ENCODE measurements at regions not wholly inside any gene's neighbourhood (a gene's known extent, or its start where the extent isn't known, plus 50 kb on each side); places are given as distances from the start of the nearest gene placed in this dataset.

GRCh38 chr17:5773816-5774360, 189.6 kb upstream of the NLRP1 start:
- in situ Hi-C loops (cut with HindIII; ENCODE audit: low pct_ligation_motif_present, low pct_unique_long_range_greater_than_20kb, low sequenced_read_pairs), result no loop called here
- no peak for DNase-seq

- in situ Hi-C loops (cut with HindIII; ENCODE audit: low pct_ligation_motif_present, low pct_unique_long_range_greater_than_20kb, low sequenced_read_pairs), result no loop called here
- no peak for DNase-seq
Measured at GRCh38 chr17:5775098-5775497, 190.8 kb upstream of the NLRP1 start.

- DNase-seq, result peak; percentile 75
- in situ Hi-C loops (cut with HindIII; ENCODE audit: low pct_ligation_motif_present, low pct_unique_long_range_greater_than_20kb, low sequenced_read_pairs), result no loop called here
Measured at GRCh38 chr17:5780476-5780875, 196.2 kb upstream of the NLRP1 start.

GRCh38 chr17:5781236-5781927, 197.1 kb upstream of the NLRP1 start:
- in situ Hi-C loops (cut with HindIII; ENCODE audit: low pct_ligation_motif_present, low pct_unique_long_range_greater_than_20kb, low sequenced_read_pairs), result no loop called here
- no peak for DNase-seq

GRCh38 chr17:5783269-5783668, 199.0 kb upstream of the NLRP1 start:
- in situ Hi-C loops (cut with HindIII; ENCODE audit: low pct_ligation_motif_present, low pct_unique_long_range_greater_than_20kb, low sequenced_read_pairs), result no loop called here

GRCh38 chr17:5783851-5784250, 199.5 kb upstream of the NLRP1 start:
- in situ Hi-C loops (cut with HindIII; ENCODE audit: low pct_ligation_motif_present, low pct_unique_long_range_greater_than_20kb, low sequenced_read_pairs), result no loop called here
- DNase-seq, result no peak

More at GRCh38 chr17:5783269-5783668, 199.0 kb upstream of the NLRP1 start:
- DNase-seq, result no peak

GRCh38 chr17:5784791-5785190, 200.5 kb upstream of the NLRP1 start:
- peak; percentile 36 for DNase-seq
- in situ Hi-C loops (cut with HindIII; ENCODE audit: low pct_ligation_motif_present, low pct_unique_long_range_greater_than_20kb, low sequenced_read_pairs), result no loop called here

- DNase-seq, result peak; percentile 92
- in situ Hi-C loops (cut with HindIII; ENCODE audit: low pct_ligation_motif_present, low pct_unique_long_range_greater_than_20kb, low sequenced_read_pairs), result no loop called here
Measured at GRCh38 chr17:5785338-5785737, 201.0 kb upstream of the NLRP1 start.

GRCh38 chr17:5785867-5786509, 201.7 kb upstream of the NLRP1 start:
- in situ Hi-C loops (cut with HindIII; ENCODE audit: low pct_ligation_motif_present, low pct_unique_long_range_greater_than_20kb, low sequenced_read_pairs), result no loop called here
- DNase-seq, result peak; percentile 64

GRCh38 chr17:5786510-5786875, 202.2 kb upstream of the NLRP1 start:
- in situ Hi-C loops (cut with HindIII; ENCODE audit: low pct_ligation_motif_present, low pct_unique_long_range_greater_than_20kb, low sequenced_read_pairs), result no loop called here
- no peak for DNase-seq

GRCh38 chr17:5788266-5788900, 204.1 kb upstream of the NLRP1 start:
- peak; percentile 44 for DNase-seq

GRCh38 chr17:5789528-5789927, 205.2 kb upstream of the NLRP1 start:
- no peak for DNase-seq
- in situ Hi-C loops (cut with HindIII; ENCODE audit: low pct_ligation_motif_present, low pct_unique_long_range_greater_than_20kb, low sequenced_read_pairs), result no loop called here

More at GRCh38 chr17:5788266-5788900, 204.1 kb upstream of the NLRP1 start:
- in situ Hi-C loops (cut with HindIII; ENCODE audit: low pct_ligation_motif_present, low pct_unique_long_range_greater_than_20kb, low sequenced_read_pairs), result no loop called here

- in situ Hi-C loops (cut with HindIII; ENCODE audit: low pct_ligation_motif_present, low pct_unique_long_range_greater_than_20kb, low sequenced_read_pairs), result no loop called here
- DNase-seq, result no peak
Measured at GRCh38 chr17:5793157-5793556, 208.8 kb upstream of the NLRP1 start.

GRCh38 chr17:5793899-5794298, 209.6 kb upstream of the NLRP1 start:
- in situ Hi-C loops (cut with HindIII; ENCODE audit: low pct_ligation_motif_present, low pct_unique_long_range_greater_than_20kb, low sequenced_read_pairs), result no loop called here
- DNase-seq, result peak; percentile 30

- in situ Hi-C loops (cut with HindIII; ENCODE audit: low pct_ligation_motif_present, low pct_unique_long_range_greater_than_20kb, low sequenced_read_pairs), result no loop called here
- DNase-seq, result no peak
Measured at GRCh38 chr17:5794385-5794784, 210.1 kb upstream of the NLRP1 start.

GRCh38 chr17:5794881-5795506, 210.7 kb upstream of the NLRP1 start:
- no peak for DNase-seq
- in situ Hi-C loops (cut with HindIII; ENCODE audit: low pct_ligation_motif_present, low pct_unique_long_range_greater_than_20kb, low sequenced_read_pairs), result no loop called here

- in situ Hi-C loops (cut with HindIII; ENCODE audit: low pct_ligation_motif_present, low pct_unique_long_range_greater_than_20kb, low sequenced_read_pairs), result no loop called here
- DNase-seq, result no peak
Measured at GRCh38 chr17:5797447-5798050, 213.2 kb upstream of the NLRP1 start.

GRCh38 chr17:5798094-5798493, 213.8 kb upstream of the NLRP1 start:
- in situ Hi-C loops (cut with HindIII; ENCODE audit: low pct_ligation_motif_present, low pct_unique_long_range_greater_than_20kb, low sequenced_read_pairs), result no loop called here

GRCh38 chr17:5800131-5800530, 215.8 kb upstream of the NLRP1 start:
- in situ Hi-C loops (cut with HindIII; ENCODE audit: low pct_ligation_motif_present, low pct_unique_long_range_greater_than_20kb, low sequenced_read_pairs), result no loop called here
- no peak for DNase-seq

More at GRCh38 chr17:5798094-5798493, 213.8 kb upstream of the NLRP1 start:
- no peak for DNase-seq
